ENCODE measurements at regions not wholly inside any gene's neighbourhood (a gene's known extent, or its start where the extent isn't known, plus 50 kb on each side); places are given as distances from the start of the nearest gene placed in this dataset.

DNA sequence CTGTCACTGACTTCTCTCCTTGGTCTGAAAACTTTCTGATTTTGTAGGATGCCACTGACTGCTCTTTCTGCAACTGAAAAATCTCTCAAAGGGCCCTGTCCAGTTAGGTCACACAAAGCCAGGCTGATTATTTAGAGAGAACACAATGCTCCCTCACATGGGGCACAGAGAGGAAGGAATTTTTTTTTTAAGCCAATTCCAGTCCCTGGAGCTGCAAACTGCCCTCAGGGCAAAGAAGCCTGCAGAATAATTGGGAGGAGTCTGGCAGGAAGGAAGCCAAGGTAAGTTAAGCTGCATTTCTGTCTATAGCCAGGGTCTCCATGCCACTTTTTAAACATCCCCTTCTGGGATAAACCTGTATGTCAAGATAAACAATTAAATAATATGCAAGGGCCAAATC, 305.5 kb downstream of the ZSWIM6 start:
- Histone ChIP-seq H3K4me3 (ENCODE audit: low read depth in 1 of 3, low read length in 3 of 3) (no peak overlapping the region), H3K4me1 (ENCODE audit: control insufficient read depth in 4 of 4, insufficient read depth in 4 of 4, low read length in 3 of 4) (peaks cover 0 to 4% (median under 1%) of the 10 kb centered on the region in 4 donors), H3K36me3 (ENCODE audit: control insufficient read depth in 4 of 4, insufficient read depth in 3 of 4, low read depth in 1 of 4, low read length in 3 of 4) (no peaks in the 10 kb centered on the region), H3K27ac (ENCODE audit: low read depth in 1 of 2, low read length in 2 of 2) (no peak overlapping the region), H3K27me3 (ENCODE audit: control insufficient read depth in 4 of 4, insufficient read depth in 4 of 4, low read length in 3 of 4) (no peaks in the 10 kb centered on the region), H3K9ac (ENCODE audit: low read depth in 1 of 2, low read length in 2 of 2) (no peak overlapping the region), H3K9me3 (ENCODE audit: control insufficient read depth in 4 of 4, low read length in 3 of 4) (no peaks in the 10 kb centered on the region)
- TF ChIP-seq RAD21 (IDR thresholded peaks at IDR 0.05) (no peak), HNF4G (IDR thresholded peaks at IDR 0.05) (no peak), SP1 (IDR thresholded peaks at IDR 0.05) (no peak), YY1 (IDR thresholded peaks at IDR 0.05) (no peak), GABPA (IDR thresholded peaks at IDR 0.05 in 1 of 2, conservative IDR thresholded peaks at IDR 0.05 in 1 of 2) (no peak), HNF4A (conservative IDR thresholded peaks at IDR 0.05) (no peak), FOXA2 (IDR thresholded peaks at IDR 0.05) (no peak), NR2F2 (IDR thresholded peaks at IDR 0.05) (no peak), TAF1 (conservative IDR thresholded peaks at IDR 0.05) (no peak), EGR1 (IDR thresholded peaks at IDR 0.05; ENCODE audit: low read depth in 2 of 2) (no peak), FOXA1 (IDR thresholded peaks at IDR 0.05) (no peak), ZBTB33 (IDR thresholded peaks at IDR 0.05) (no peak), REST (IDR thresholded peaks at IDR 0.05) (no peak), ATF3 (IDR thresholded peaks at IDR 0.05) (no peak), RXRA (IDR thresholded peaks at IDR 0.05) (no peak), MAX (IDR thresholded peaks at IDR 0.05) (no peak), JUND (IDR thresholded peaks at IDR 0.05) (no peak)
- TF ChIP-seq, protein P1, sequence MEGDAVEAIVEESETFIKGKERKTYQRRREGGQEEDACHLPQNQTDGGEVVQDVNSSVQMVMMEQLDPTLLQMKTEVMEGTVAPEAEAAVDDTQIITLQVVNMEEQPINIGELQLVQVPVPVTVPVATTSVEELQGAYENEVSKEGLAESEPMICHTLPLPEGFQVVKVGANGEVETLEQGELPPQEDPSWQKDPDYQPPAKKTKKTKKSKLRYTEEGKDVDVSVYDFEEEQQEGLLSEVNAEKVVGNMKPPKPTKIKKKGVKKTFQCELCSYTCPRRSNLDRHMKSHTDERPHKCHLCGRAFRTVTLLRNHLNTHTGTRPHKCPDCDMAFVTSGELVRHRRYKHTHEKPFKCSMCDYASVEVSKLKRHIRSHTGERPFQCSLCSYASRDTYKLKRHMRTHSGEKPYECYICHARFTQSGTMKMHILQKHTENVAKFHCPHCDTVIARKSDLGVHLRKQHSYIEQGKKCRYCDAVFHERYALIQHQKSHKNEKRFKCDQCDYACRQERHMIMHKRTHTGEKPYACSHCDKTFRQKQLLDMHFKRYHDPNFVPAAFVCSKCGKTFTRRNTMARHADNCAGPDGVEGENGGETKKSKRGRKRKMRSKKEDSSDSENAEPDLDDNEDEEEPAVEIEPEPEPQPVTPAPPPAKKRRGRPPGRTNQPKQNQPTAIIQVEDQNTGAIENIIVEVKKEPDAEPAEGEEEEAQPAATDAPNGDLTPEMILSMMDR (IDR thresholded peaks at IDR 0.05; ENCODE audit: low read depth, low read length, missing input control) = no peak
- no peak for DNase-seq (ENCODE audit: low spot score)
